T-helper 1 cell treated with Interleukin-12 subunit alpha and Interleukin-12 subunit beta and Interleukin-4 antibody, amounts not matched to agents 30 μg/mL and 1 μg/mL, for 36 hours (primary cell): ENCODE measurements at regions not wholly inside any gene's neighbourhood (a gene's known extent, or its start where the extent isn't known, plus 50 kb on each side); places are given as distances from the start of the nearest gene placed in this dataset.
"Not testable (repeated sequence)": the region's sequence is repeated elsewhere in the genome, so short reads cannot be mapped to it uniquely, and the experiment has no call there.

ENCODE experiments used
- H3K27ac Mint-ChIP-seq: one replicate; pipeline ENCODE4 v1.8.0; 2021; ENCODE audit warnings: mild to moderate bottlenecking, mixed read lengths
- H3K27me3 Mint-ChIP-seq: one replicate; pipeline ENCODE4 v1.8.0; 2021; ENCODE audit warnings: low read depth, mixed read lengths
- H3K36me3 Mint-ChIP-seq: one replicate; pipeline ENCODE4 v1.8.0; 2021; ENCODE audit warnings: low read depth, mixed read lengths
- H3K4me1 Mint-ChIP-seq: one replicate; pipeline ENCODE4 v1.8.0; 2021; ENCODE audit warnings: low read depth, mixed read lengths
- H3K4me3 Mint-ChIP-seq: one replicate; pipeline ENCODE4 v1.8.0; 2021; ENCODE audit warnings: mild to moderate bottlenecking, moderate library complexity, mixed read lengths
- H3K9me3 Mint-ChIP-seq: one replicate; pipeline ENCODE4 v1.8.0; 2021; ENCODE audit warnings: mixed read lengths

DNA sequence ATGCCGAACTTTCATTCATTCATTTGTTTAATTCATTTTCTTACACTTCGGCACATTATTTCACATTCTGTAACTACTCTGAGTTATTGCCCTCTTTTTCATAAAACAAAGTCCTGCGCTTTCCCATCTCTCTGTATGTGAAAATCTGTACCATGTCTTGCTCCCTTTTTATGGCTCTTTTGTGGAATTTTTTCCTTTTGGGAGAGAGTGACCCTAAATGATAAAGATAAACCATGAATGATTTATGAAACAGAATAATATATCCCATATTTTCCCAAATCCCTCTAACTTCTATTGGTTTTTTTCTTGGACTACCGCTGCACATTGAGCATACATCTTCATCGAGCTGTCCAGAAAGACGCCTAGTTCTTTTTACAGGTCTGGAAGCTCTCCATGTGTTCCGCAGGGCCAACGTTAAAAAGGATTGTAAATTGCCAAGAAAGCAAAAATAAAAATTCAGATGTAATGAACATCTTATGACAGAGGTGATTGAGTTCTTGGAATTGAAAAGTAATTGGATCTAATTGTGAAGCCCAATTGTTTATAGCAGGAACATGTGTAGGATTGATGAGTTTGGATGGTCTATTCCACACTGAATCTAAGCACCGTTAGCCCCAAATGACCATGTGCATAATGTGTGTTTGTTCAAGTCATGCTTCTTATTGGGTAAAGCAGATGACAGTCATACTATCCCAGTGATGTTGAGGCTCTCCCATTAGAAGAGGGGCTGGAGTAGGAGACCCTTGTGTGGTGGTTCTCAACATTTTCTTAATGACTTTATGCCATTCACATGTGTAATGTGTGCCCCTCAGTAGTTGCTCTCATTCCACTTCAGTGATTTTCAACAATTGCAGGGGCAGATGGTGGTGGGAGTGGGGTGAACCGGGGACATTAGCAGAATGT, 378.9 kb downstream of the DLEU7 start:
- no peaks in the 10 kb centered on the region for H3K36me3 Mint-ChIP-seq
- H3K4me3 Mint-ChIP-seq, result no peak overlapping the region
- H3K4me1 Mint-ChIP-seq, result no peaks in the 10 kb centered on the region
- no peak overlapping the region for H3K27ac Mint-ChIP-seq
- peaks cover 27% of the 10 kb centered on the region for H3K27me3 Mint-ChIP-seq
- no peaks in the 10 kb centered on the region for H3K9me3 Mint-ChIP-seq

DNA sequence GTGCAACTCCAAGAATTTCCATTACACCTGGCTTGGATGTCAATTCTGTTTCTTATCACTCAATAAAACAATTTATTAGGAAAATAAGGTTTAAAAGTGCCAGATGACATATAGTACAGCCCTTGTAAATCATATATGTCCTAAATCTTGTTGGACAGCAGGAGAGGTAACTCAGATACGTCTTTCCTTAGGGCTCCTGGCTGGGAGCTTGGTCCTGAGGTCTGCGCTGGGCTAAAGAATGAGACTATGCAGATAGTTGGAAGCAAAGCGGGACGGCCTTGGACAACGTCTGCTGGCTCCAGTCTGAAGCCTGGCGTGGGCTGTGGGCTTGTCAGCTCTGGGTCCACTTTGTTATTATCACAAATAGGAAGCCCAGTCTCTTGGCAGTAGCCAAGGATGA, 377.0 kb downstream of the DLEU7 start:
- Mint-ChIP-seq H3K4me3 (no peak overlapping the region), H3K27ac (no peak overlapping the region), H3K9me3 (no peaks in the 10 kb centered on the region), H3K36me3 (no peaks in the 10 kb centered on the region), H3K27me3 (peaks cover 27% of the 10 kb centered on the region), H3K4me1 (no peaks in the 10 kb centered on the region)

DNA sequence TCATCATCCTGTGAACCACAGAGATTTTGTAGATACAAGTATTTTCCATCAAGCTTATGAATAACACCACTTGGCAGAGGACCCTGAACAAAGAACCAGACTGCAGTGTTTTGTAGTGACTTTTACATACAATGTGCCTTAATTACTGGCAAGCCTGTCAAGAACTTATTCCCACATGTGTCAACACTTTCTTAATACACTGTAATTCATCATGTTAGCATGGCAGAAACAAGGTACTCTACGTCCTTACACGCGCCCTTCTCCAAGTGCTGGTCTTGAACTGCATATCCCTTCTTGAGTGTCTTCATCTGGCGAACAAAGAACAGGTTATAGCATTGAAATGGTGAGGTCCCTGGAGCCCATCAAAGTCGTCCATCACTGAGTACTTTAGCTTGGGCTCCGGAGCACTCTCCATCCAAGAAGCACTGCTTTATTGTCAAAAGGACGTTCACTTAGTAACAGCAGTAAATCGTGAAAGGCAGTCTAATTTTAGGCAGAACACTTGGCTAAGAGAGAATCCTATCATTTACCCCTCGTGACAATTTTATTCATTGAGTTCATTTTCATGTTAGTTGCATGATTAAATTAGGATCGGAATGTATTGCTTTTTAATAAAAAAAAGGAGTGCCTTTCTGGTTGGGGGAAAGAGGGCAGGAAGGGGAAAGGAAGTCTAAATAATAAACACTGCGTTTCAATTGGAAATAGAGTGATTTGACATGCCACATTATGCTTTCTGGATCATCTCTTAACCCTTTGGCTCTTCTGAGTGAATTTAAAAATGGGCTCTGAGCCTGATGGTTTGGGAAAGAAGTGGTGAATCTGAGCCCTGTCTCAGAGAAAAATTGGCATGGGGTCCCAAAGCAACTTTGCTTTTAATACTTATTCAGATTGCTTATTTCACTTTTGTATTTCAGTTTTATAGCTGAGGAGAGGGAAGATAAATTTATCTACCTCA, 376.1 kb downstream of the DLEU7 start:
- Mint-ChIP-seq H3K27ac (no peak overlapping the region), H3K4me1 (no peaks in the 10 kb centered on the region), H3K4me3 (no peak overlapping the region), H3K36me3 (no peaks in the 10 kb centered on the region), H3K27me3 (peaks cover 24% of the 10 kb centered on the region), H3K9me3 (no peaks in the 10 kb centered on the region)

DNA sequence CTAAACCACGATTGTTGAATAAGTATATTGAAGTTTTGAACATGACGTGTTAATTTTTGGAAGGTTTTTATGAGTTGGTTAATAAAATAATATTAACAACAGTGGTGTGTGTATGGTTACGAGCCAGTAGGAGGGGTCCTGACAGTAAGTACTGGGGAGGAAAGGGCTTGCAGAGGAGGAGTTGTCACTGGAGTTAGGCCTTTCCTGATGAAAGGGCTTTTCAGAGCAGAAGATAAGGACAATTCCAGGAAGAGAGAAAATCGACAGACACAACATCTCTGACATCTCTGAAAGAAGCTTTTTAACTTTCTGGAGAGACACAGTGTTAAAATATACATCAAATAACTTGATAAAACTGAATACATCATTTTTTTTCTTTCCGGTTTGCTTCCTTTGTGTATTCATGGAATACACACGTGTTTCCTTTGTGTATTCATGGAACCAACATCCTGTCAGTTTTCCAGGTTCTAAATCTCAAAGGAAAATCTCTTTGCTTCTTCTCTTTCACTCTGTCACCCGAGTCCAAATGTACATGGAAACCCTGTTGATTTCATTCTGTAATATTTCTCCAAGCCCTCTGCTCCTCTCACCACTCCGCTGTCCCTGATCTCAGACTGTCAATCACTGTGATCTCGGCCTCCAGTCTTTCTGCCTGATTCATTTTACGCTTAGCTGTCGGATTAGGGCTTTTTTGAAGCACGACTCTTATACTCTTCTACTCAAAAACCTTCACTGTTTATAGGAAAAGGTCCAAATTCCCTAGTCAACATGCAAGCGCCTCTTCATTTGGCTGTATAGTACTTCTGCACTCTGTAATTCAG, 374.4 kb downstream of the DLEU7 start:
- H3K4me1 Mint-ChIP-seq, result no peaks in the 10 kb centered on the region
- H3K27me3 Mint-ChIP-seq, result peaks cover 18% of the 10 kb centered on the region
- no peak overlapping the region for H3K27ac Mint-ChIP-seq
- H3K36me3 Mint-ChIP-seq, result no peaks in the 10 kb centered on the region
- H3K4me3 Mint-ChIP-seq, result no peak overlapping the region
- H3K9me3 Mint-ChIP-seq, result no peaks in the 10 kb centered on the region

DNA sequence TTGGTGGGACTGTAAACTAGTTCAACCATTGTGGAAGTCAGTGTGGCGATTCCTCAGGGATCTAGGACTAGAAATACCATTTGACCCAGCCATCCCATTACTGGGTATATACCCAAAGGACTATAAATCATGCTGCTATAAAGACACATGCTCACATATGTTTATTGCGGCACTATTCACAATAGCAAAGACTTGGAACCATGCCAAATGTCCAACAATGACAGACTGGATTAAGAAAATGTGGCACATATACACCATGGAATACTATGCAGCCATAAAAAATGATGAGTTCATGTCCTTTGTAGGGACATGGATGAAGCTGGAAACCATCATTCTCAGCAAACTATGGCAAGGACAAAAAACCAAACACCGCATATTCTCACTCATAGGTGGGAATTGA, 370.4 kb downstream of the DLEU7 start:
- not testable (repeated sequence) for H3K4me1 Mint-ChIP-seq, H3K4me3 Mint-ChIP-seq, H3K9me3 Mint-ChIP-seq, H3K27ac Mint-ChIP-seq, H3K36me3 Mint-ChIP-seq
- peaks cover 21% of the 10 kb centered on the region for H3K27me3 Mint-ChIP-seq

DNA sequence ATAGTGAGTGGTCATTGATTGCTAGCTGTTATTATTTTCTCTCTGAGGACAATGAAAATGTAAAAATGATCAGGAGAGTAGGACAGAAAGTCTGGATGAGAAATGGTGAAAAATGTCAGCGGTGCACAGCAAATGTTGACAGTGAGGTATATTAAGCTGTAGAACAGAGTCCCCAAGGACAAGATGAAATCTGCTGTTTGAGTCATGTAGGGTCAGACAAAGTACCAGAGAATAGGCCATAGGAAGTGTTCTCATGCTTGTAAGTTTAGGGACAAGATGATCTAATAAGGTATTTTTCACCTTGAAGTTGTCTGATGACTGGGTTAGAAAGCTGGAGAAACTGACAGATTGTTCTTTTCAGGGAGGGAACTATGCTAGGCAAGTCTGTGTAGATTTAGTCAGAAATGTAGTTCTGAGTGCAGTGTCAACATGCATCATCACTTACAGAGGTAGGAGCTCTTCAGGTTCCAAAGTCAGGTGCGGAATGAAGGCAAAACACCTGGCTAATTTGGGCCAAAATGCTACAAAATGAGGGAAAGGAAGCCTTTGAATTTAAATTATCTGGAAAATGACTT, 369.3 kb downstream of the DLEU7 start:
- Mint-ChIP-seq H3K9me3 (no peaks in the 10 kb centered on the region), H3K4me3 (no peak overlapping the region), H3K4me1 (no peaks in the 10 kb centered on the region), H3K27me3 (peaks cover 24% of the 10 kb centered on the region), H3K36me3 (no peaks in the 10 kb centered on the region), H3K27ac (no peak overlapping the region)

DNA sequence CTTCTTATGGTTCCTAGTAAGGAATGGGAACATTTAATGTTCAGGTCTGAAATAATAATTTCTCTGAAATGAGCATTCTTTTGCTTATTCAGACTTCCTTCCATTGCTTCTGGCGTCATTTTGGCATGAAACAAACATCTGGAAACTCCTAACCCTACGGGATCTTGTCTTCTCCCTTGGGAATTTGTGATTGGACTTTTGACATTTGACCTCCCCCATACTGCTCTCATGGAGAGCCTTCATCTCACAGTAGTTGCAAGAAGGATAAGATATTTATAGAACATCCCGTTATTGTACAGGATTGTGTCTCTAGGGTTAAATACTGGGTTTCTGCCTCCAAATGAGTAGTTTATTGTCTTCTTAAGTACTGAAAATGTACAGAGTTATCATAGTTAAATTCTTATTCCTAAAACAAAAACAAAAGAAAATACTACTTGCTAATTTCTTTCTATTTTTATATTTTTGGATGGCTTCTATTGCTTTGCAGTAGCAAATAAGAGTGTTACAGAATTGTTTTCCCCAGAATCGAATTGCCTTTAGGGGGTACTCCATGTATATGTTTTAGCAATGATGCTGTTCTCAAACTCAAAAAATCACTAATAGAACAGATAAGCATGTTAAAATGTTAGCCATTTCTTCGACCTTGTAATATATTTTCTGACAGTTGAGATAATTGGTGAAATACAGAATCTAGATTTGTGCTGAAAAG, 366.8 kb downstream of the DLEU7 start:
- Mint-ChIP-seq H3K36me3 (no peaks in the 10 kb centered on the region), H3K27ac (no peak overlapping the region), H3K9me3 (no peaks in the 10 kb centered on the region), H3K4me3 (no peak overlapping the region), H3K27me3 (peaks cover 36% of the 10 kb centered on the region), H3K4me1 (no peaks in the 10 kb centered on the region)

DNA sequence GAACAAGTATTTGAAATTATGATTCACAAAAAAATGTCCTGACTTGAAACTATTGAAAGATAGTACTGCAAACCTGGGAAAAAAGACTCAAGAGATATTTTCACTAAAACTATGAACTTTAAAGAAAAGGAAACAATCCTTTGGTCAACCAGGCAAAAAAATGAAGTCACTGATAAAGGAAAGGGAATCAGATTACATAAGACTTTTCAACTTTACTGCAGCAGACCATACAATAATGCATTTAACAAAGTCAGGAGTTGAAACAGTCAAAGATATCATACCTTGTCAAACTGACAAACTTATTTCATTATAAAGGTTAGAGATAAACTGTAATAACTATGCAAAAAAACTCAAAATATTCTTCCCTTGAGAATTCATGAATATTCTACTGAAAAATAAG, 361.6 kb downstream of the DLEU7 start:
- H3K4me3 Mint-ChIP-seq, result no peak overlapping the region
- no peaks in the 10 kb centered on the region for H3K36me3 Mint-ChIP-seq
- H3K4me1 Mint-ChIP-seq, result no peaks in the 10 kb centered on the region
- peaks cover 57% of the 10 kb centered on the region for H3K27me3 Mint-ChIP-seq
- H3K27ac Mint-ChIP-seq, result no peak overlapping the region
- no peaks in the 10 kb centered on the region for H3K9me3 Mint-ChIP-seq

DNA sequence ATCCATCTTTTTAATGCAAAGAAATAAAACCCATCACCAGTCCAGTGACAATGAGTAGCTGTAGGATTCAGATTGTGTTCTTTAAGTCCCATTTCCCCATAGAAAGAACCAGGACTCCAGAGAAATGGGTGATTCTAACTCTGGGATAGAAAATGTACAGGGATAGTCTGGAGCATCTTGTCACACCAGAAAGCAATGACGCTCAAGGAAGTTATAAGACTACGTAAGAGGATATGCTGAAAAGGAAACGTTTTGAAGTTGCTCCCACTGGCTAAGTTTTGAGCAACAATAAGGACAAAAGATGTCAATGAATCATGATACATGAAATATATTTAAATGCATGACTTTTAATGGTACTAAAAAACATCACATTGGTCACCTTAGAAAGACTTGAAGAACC, 360.1 kb downstream of the DLEU7 start:
- Mint-ChIP-seq H3K36me3 (no peaks in the 10 kb centered on the region), H3K27me3 (peaks cover 51% of the 10 kb centered on the region), H3K27ac (no peak overlapping the region), H3K4me3 (no peak overlapping the region), H3K9me3 (no peaks in the 10 kb centered on the region), H3K4me1 (no peaks in the 10 kb centered on the region)

DNA sequence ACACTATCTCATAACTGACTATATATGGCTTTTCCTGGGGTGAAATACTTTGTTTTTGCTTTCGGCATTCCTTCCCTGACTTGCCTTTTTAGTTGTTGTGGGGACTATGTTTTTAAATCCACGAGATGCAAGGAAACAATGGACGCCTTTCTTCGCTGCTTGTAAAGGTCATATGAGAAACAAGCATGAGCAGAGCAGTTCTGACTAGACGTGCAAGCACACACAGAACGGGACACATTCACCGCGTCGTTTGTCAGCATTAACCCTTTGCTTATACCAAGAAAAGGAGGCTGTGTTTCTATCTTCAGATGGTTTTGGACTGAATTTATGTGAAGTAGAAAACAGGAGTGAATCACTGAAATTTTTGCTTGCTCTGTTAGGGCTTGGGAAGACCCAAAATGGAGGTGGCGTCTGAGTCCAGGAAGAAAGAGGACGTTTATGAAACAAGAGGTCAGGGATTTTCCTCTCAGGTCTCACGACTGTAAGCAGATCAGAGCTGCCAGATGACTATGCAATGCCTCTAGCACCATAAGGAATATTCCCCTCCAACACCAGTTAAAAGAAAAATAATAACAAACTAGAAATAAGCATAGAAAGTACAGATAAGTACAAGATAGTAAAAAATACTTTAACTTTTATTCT, 358.9 kb downstream of the DLEU7 start:
- no peaks in the 10 kb centered on the region for H3K9me3 Mint-ChIP-seq
- H3K4me1 Mint-ChIP-seq, result no peaks in the 10 kb centered on the region
- H3K27me3 Mint-ChIP-seq, result peaks cover 50% of the 10 kb centered on the region
- H3K27ac Mint-ChIP-seq, result no peak overlapping the region
- H3K4me3 Mint-ChIP-seq, result no peak overlapping the region
- no peaks in the 10 kb centered on the region for H3K36me3 Mint-ChIP-seq

DNA sequence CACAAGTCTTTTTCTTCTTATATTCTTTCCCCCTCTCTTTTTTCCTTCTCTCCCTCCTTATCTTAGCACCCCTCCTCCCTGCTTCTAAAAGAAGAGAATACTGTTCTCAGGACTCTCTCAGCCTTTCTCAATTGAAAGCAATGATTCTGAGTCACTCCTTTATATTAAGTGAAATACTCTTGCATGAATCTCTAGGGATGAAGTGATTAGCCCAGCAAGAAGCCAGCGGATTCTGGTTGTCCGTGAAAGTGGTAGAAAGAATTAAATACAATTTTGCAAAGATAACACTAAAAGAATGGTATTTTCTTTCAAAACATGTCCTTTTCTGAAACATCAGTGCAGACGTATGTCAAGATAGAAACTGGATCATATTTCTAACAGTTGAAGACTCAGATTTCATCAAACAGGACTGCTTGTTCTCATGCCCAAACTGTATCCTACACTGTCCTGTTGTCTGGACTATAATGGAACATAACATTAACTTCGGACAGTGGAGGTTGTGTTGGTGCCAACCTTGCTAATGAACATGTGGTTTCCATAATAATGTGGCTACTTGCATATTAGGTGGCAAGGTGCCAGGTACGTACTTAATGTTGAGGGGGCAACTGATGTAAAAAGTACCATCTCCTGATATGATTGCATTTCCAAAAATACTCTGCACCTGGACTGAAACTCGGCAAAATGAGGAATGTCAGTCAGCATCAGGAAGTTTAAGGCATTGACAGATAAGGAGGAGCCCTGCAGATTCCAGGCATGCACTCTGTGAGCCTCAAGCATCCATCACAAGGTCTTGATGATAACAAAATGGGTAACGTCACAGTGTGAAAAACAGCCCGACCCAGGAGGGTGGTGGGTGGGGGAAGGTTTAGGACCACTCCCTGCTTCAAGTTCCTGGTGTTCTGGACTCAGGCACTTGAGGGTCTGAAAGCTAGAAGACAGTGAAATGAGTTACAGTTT, 357.2 kb downstream of the DLEU7 start:
- Mint-ChIP-seq H3K4me1 (no peaks in the 10 kb centered on the region), H3K9me3 (no peaks in the 10 kb centered on the region), H3K36me3 (no peaks in the 10 kb centered on the region), H3K27me3 (peaks cover 51% of the 10 kb centered on the region), H3K27ac (no peak overlapping the region), H3K4me3 (no peak overlapping the region)

DNA sequence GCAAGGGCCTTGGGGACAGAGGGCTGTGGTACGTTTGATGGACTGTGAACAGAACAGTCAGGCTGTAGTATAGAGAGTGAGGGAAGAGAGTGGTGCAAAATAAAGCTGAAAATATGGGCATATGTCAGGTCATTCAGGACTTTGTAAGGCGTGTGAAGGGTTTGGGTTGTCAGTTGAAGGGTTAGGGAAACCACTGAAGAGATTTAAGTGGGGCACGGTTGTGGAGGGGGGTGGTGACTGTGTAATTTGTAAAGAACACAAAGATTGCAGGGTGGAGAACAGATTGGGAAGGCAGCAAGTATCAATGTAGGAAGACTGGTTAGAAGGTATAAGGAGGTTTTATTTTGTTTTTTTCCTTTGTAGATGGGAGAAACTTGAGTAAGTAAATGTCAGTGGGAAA, 349.8 kb downstream of the DLEU7 start:
- H3K27me3 Mint-ChIP-seq, result peaks cover 11% of the 10 kb centered on the region
- no peak overlapping the region for H3K4me3 Mint-ChIP-seq
- no peak overlapping the region for H3K27ac Mint-ChIP-seq
- no peaks in the 10 kb centered on the region for H3K9me3 Mint-ChIP-seq
- H3K4me1 Mint-ChIP-seq, result no peaks in the 10 kb centered on the region
- H3K36me3 Mint-ChIP-seq, result no peaks in the 10 kb centered on the region
